Retinal pigment epithelial cell (primary cell): ENCODE measurements at regions not wholly inside any gene's neighbourhood (a gene's known extent, or its start where the extent isn't known, plus 50 kb on each side); places are given as distances from the start of the nearest gene placed in this dataset.
"Not testable (repeated sequence)": the region's sequence is repeated elsewhere in the genome, so short reads cannot be mapped to it uniquely, and the experiment has no call there.

ENCODE experiments used
- DNase-seq: peaks from one replicate; pipeline ENCODE4 v3.0.0-alpha.2; 2010; ENCODE audit warnings: low read depth
- H3K4me3 ChIP-seq: 2 replicates; pipeline ENCODE4 v1.5.1; 2011; ENCODE audit warnings: mild to moderate bottlenecking, low read length, control low read depth, moderate library complexity
- CTCF ChIP-seq: conservative IDR thresholded peaks from 2 replicates; pipeline ENCODE4 v1.5.1; 2011; ENCODE audit warnings: low read depth, low read length, control low read depth, inconsistent platforms

DNA sequence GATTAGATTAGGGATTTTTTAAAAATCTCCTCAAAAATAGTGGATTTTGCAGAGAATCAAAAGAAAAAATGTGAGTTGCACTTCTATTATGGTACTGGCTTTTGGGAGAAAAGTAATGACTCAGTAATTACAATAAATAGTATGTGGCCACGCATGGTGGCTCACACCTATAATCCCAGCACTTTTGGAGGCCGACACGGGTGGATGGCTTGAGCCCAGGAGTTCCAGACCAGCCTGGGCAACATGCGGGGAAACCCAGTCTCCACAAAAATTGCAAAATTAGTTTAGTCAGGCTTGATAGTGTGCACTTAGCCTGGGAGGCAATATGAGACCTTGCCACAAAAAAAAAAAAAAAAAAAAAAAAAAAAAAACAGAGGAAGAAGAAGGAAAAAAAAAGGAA, 1098.2 kb downstream of the ZPLD1 start:
- no peak for DNase-seq
- H3K4me3 ChIP-seq = no peak overlapping the region
- no peak for TF ChIP-seq CTCF

GRCh38 chr3:103554451-103554850, 1119.6 kb downstream of the ZPLD1 start:
- no peak for TF ChIP-seq CTCF
- no peak for DNase-seq
- H3K4me3 ChIP-seq = no peak overlapping the region

GRCh38 chr3:103564116-103564515, 1129.3 kb downstream of the ZPLD1 start:
- DNase-seq, H3K4me3 ChIP-seq: not testable (repeated sequence)

GRCh38 chr3:103585809-103586208, 1151.0 kb downstream of the ZPLD1 start:
- H3K4me3 ChIP-seq = no peak overlapping the region
- DNase-seq = no peak
- TF ChIP-seq CTCF = no peak

GRCh38 chr3:103589770-103590169, 1155.0 kb downstream of the ZPLD1 start:
- no peak for DNase-seq
- H3K4me3 ChIP-seq = no peak overlapping the region
- no peak for TF ChIP-seq CTCF

- H3K4me3 ChIP-seq = no peak overlapping the region
- TF ChIP-seq CTCF = no peak
- no peak for DNase-seq
Measured at GRCh38 chr3:103600844-103601243, 1166.0 kb downstream of the ZPLD1 start.

DNA sequence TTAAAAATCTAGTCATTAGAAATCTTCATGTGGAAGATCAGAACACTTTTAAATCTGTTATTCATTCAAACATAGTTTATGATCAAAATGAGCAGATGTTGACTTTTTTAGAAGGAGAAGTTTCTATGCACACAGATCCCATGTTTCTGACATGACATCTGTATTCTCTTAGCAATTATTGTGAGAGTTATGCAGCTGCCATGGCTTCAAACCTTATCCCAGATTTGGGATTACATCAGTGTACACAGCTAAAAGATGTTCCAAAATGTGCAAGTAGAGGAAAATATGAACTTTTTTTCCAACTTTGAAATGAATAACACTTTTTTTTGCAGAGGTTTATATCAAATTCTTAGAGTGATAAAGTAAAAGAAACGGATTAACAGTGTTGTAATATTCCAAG, 1166.9 kb downstream of the ZPLD1 start:
- no peak for TF ChIP-seq CTCF
- no peak for DNase-seq
- no peak overlapping the region for H3K4me3 ChIP-seq

DNA sequence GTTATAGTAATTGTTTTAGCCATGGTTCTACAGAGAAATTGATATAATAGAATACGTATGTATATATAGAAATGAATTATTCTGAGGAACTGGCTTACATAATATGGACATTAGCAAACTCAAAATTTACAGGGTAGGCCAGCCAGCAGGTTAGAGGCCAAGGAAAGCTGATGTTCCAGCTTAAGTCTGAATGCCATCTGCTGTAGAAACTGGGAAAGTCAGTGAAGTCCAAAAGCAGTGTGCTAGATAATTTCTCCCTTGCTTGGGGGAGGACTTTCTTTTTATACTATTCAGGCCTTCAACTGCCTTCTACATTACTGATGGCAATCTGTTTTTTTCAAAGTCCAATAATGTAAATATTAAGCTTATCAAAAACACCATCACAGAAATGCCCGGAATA, 1174.7 kb downstream of the ZPLD1 start:
- no peak overlapping the region for H3K4me3 ChIP-seq
- no peak for DNase-seq
- TF ChIP-seq CTCF = no peak
